NCI-H2107 treated with DMSO at 0.1 percent for 48 hours (cell line): ENCODE measurements at regions not wholly inside any gene's neighbourhood (a gene's known extent, or its start where the extent isn't known, plus 50 kb on each side); places are given as distances from the start of the nearest gene placed in this dataset.

Source experiments
- DNase-seq: peaks from one replicate; lab custom pipeline; 2025; ENCODE audit not compliant: unreplicated experiment; lab: John Stamatoyannopoulos, UW

- no peak for DNase-seq
Observed at GRCh38 chr15:70493376-70493775, 270.0 kb downstream of the UACA start.

DNA sequence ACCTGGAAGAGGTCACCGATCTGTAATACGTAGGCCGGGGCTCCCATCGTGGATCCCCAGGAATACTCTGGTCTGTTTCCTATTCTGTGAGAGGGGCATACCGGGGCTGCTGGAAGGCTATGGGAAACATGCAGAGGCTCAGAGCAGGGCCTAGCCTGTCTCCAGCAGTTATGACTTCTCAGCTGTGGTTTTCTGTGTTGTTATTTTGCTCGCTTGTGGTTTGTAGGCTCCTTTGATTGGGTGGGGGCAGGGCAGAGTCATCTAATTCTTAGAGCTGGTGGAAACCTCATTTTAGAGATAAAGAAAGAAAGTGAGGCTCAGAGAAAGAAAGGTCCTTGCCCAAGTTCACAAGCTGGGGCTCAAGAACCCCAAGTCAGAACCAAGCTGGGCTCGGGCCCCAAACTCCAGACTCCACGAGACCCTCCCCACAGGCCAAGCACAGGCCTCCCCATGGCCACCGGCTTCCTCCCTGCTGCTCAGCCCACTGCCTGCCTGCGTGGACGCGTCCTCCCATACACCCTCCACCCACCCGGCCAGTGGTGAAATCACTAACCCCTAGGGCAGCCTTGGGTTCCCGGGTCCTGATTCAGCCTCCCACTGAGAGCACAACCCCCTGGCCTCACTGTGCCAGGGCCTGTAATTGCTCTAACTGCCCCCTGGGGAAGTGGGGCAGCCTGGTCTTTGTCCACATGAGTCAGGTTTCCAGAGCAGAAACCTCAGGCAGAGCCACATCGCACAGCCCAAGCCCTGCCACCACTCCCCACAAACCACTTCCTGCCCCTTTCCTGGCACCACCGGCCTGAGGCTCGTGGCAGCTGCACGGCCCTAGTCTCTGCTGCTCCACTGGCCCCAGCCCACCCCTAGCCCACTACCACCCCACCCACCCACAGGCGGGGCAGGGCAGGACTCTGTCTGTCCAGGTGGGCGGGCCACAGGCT lies 270.8 kb downstream of the UACA start:
- DNase-seq: peak; percentile 38

DNA sequence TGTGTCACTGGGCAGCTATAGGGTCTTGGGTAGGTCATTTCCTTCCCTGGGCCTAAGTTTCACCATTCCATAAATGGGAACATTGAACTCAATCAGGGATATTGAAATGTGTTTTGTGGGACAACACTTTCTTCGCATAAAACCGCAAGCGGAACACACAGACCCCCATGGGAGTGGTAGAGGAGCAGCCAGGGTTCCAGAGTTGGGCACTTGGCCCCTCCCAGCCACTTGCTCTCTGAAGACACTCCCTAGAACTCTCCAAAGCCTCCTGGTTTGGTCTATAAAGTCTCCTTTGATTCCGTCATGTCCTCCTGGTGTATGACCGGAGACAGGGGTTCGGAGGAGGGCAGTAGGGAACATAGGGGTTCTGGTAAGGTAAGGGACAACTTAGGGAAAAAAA lies 271.7 kb downstream of the UACA start:
- no peak for DNase-seq

- no peak for DNase-seq
Observed at GRCh38 chr15:70491201-70491621, 272.1 kb downstream of the UACA start.

DNA sequence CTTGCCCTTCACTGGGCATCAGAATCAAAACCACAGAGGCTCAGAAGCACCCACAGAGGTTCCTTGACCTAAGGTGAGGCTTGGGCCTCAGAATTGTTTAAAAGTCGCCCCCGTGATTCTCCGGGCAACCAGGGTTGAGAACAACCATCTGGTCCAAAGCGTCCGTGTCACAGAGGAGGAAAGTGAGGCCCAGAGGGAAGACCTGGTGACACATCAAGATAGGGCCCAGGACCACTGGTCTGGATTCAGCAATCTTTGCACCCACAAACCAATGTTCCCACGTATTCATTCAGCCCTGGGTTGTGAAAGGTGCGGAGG lies 272.6 kb downstream of the UACA start:
- no peak for DNase-seq

DNA sequence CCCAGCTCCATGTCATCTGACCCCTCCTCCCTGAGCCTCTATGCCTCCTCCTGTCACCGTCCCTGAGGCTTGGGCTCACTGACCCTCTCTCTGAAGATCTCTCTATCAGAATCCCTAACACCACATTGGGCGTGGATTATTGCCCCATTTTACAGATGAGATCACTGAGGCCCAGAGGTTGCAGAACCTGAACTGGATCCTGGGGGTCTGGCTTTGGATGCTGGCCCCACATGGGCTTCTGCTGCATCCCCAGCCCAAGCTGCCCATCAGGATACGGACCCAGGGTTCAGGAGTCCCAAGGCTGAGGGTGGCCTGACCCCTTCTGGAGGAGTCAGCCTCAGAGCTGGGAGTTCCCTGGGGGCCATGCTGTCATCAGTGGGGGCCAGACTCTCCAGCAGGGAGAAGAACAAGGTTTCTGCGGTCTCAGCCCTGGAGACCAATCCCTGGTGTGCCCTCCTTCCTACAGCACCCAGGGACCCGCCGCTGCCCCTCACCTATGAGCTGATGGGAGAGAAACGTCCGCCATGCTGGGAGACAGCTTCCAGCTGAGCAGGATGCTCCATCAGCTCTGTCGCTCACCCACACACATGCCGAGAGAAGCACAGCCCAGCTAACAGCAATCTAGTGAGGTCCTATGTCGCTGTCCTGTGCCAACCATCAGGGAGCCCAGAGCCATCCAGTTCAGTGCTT lies 273.1 kb downstream of the UACA start:
- no peak for DNase-seq

- DNase-seq: no peak
Observed at GRCh38 chr15:70488941-70489848, 274.2 kb downstream of the UACA start.

DNA sequence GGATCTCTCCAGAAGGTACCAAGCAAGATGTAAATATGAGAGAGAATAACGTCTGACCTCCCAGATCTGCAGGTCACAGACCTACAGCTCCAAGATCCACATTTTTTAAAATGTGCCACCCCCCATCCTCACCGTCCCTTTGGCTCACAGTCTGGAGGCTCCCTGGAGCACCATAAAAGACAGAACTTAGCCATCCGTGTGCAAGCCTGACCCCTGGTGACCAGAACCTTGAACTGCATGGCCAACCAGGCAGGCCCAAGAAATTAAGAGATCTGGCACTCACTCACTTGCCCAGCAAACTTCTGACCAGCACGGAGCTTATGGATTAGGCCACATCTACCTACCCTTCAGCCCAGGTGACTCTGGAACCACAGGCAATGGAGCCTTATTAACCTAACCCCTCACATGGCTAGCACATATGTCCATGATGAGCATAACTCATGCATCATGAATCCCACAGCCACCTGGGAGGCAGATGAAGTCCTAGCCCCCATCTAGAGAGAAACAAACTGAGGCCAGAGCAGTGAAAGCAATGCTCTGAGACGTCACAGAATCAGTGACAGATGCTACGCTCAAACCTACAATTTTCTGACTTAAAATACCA lies 275.3 kb downstream of the UACA start:
- peak; percentile 9 for DNase-seq

GRCh38 chr15:70487387-70487740 lies 276.0 kb downstream of the UACA start:
- no peak for DNase-seq

DNA sequence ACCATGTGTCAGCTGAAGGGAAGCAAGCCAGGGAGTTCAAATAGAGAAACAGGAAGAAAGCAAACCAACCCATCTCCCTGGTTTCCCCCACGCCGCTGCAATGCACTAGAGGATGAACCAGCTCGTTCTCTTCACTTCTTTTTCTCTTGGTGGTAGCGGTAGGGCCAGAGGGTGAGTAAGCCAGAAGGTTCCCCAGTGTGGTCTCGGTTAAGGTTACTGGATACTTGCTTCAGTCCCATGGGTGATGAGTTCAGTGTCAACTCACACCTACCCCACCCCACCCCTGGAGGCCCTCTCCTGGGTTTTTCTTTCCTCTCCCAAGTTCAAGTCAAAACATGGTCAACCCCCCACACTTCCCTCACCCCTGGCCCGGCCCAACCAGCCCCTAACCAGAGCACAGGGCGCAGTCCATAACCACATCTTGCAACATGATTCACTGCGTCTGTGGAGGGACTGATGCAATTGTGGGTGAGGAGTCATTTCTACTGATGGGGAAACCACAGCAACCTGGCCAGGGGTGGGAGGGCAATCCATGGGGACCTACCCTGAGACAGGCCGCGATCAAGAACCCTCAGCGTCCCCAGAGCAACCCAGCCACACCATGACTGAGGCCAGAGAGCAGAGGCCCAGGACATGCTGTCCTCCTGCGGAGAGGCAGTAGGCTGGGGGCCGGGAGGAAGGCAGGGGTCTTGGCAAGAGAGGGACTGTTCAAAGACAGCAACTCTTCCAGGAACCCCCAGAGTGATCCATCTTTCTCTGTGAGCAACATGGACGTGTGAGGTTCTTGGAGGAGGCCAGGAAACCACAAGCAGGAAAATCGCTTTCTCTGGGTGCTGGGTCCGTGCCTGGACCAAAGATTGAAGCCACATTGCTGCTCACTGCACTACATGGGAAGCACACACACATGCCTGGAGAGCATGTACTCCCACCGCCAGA lies 276.6 kb downstream of the UACA start:
- no peak for DNase-seq

- DNase-seq: no peak
Observed at GRCh38 chr15:70486012-70486411, 277.3 kb downstream of the UACA start.

DNA sequence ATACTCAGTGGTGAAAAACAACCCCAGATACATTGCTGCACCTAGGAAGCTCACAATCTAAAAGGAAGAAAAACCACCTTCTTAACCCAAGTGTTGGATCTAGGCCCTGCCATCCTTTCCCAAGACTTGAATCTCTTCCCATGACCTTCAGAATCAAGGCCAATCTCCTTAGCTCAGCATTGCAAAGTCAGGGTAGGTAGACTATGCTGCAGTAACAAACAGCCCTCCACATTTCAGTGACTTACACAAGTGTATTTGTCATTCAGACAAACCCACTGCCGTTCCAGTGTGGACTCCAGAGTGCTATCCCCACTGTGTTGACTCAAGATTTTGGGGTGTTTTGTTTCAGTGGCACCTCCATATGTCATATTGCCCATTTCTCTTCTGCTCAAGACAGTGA lies 278.4 kb downstream of the UACA start:
- DNase-seq: no peak

DNA sequence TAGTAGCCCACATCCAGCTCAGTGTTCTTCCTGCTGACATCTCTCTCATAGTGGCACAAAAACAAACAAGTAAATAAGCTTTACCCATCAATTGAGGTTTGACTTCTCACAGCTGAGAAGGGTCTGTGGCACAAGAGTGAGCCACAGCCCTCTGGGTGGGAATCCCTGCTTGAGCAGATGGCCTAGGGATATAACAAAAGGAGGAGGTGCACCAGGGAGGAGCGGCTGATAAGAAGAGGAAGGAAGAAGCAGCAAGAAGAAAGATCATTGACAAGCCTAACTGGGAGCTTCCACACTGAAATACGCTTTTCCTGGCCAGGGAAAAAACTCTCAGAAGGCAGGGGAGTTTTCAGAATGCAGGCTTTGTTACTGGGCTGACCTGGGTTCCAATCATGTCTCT lies 279.8 kb downstream of the UACA start:
- no peak for DNase-seq

GRCh38 chr15:70480196-70480856 lies 283.0 kb downstream of the UACA start:
- DNase-seq: no peak

DNA sequence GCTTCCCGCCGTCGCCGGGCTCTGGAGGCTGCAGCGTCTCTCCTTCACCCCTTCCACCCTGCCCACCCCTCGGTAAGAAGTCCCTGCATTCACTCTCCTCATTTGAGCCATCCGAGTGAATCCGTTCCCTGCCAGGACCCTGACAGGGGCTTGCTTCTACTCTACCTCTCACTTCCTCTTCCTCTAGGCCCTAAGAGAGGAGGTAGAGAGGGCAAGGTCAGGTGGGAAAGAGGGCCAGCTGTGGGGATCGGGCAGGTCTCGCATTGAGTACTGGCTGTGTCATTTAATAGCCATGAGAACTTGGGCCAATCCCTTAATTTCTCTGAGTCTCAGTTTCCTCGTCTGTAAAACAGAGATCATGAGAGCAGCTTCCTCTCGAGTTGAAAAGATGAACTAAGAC lies 283.6 kb downstream of the UACA start:
- no peak for DNase-seq

- no peak for DNase-seq
Observed at GRCh38 chr15:70479056-70479455, 284.3 kb downstream of the UACA start.

- DNase-seq: no peak
Observed at GRCh38 chr15:70478251-70478990, 284.9 kb downstream of the UACA start.

GRCh38 chr15:70477750-70478250 lies 285.6 kb downstream of the UACA start:
- DNase-seq: no peak

DNA sequence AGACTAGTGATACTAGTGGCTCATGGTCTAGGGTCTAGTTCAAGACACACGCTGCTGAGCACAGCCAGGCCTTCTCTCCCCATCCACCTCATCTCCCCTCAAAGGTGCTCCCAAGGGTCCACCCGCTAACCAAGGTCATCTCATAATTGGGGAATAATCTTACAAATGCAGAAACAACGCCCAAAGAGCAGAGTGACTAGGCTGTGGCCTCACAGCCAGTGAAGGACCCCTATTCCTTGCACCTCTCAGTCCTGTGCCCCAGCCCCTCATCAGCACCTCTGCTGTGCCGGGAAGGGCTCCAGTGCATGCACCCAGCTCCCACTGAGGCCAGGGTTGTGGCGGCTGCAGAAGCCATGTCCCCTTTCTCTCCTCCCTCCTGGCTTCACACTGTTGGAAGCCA lies 286.9 kb downstream of the UACA start:
- DNase-seq: no peak
